GM12873 (cell line): ENCODE measurements at regions not wholly inside any gene's neighbourhood (a gene's known extent, or its start where the extent isn't known, plus 50 kb on each side); places are given as distances from the start of the nearest gene placed in this dataset.

ENCODE experiments used
- TF ChIP-seq, protein P1 (sequence below): IDR thresholded peaks from 2 replicates; pipeline ENCODE4 v1.5.1; 2012; ENCODE audit warnings: low read depth, mild to moderate bottlenecking, moderate library complexity, low read length, control low read depth; ENCODE audit not compliant: insufficient read depth; ENCODE audit errors: missing control alignments

DNA sequence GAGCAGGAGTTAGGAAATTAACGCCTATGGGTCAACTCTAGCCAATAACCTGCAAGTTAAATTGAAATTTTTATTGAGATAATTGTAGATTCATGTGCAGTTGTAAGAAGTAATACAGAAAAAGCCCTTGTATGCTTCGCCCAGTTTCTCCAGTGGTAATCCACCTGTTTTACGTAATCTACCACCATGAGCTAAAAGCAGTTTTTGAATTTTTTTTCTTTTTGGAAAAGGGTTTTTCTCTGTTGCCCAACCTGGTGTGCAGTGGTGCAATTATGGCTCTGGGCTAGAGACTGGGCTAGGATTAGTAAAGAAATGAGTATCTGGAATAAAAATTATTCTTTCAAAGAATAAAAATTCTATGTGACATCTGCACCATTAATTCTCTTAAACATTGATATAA is 116.2 kb downstream of the ZFP64 start:
- TF ChIP-seq, protein P1, sequence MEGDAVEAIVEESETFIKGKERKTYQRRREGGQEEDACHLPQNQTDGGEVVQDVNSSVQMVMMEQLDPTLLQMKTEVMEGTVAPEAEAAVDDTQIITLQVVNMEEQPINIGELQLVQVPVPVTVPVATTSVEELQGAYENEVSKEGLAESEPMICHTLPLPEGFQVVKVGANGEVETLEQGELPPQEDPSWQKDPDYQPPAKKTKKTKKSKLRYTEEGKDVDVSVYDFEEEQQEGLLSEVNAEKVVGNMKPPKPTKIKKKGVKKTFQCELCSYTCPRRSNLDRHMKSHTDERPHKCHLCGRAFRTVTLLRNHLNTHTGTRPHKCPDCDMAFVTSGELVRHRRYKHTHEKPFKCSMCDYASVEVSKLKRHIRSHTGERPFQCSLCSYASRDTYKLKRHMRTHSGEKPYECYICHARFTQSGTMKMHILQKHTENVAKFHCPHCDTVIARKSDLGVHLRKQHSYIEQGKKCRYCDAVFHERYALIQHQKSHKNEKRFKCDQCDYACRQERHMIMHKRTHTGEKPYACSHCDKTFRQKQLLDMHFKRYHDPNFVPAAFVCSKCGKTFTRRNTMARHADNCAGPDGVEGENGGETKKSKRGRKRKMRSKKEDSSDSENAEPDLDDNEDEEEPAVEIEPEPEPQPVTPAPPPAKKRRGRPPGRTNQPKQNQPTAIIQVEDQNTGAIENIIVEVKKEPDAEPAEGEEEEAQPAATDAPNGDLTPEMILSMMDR = no peak

DNA sequence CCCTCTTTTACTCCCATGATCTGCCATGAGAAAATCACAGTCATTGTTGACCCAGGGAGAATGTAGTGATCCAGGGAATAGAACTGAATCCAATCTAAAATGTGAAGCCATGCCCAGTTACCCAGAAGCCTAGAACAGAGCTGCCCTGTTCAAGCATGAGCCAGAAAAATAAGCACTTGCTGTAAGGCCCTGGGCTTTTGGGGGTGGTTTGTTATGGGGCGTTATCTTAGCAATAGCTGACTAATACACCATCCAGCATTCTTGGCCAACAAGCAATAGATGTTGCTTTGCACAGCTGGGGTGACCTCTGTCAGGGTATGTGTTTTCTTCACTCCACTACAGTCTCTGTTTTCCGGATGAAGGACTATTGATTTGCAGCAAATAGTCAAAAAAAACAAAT is 120.4 kb downstream of the ZFP64 start:
- TF ChIP-seq, protein P1 = no peak

DNA sequence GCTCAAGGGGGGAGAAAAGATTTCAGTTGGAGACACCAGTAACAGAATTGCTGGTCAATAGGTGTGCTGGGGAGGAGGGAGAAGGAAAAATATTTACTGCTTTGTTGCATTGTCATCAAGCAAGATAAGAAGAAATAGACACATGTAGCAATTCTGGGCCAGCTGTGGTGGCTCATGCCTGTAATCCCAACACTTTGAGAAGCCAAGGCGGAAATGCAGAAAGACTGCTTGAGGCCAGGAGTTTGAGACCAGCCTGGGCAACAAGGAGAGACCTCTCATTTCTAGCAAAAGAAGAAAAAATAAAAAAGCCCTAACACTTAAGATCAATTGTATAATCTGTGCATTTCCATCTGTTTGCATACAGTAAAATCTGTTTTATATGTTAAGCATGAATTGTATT is 126.6 kb downstream of the ZFP64 start:
- TF ChIP-seq, protein P1 = no peak

DNA sequence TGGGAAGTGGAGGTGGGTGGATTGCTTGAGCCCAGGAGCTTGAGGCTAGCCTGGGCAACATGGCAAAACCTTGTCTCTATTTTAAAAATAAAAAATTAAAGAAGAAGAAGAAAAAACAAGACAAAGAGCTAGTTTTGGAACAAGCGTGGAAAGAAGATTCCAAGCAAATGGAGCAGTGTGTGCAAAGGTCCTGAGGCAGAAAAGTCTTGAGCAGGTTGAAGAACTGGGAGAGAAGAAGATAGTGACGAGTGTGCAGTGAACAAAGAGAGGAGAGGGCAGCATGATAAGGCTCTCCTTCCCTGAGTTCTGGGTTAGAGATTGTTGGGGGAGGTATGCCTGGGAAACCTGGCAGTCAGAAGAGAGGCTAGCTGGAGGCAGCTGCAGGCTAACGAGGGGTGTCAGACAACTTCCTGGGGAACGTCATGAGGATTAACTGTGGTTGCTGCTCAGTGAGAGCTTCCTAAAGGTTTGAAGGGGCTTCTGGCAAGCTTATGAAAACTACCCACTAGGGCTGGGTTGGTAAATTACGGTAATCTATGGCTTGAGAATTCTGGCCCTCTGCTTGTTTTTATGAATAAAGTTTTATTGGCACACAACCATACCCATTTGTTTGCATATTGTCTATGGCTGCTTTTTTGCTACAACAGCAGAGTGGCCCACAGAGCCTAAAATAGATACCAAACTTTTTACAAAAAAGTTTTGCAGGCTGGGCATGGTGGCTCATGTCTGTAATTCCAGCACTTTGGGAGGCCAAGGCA is 128.9 kb downstream of the ZFP64 start:
- TF ChIP-seq, protein P1 = no peak

DNA sequence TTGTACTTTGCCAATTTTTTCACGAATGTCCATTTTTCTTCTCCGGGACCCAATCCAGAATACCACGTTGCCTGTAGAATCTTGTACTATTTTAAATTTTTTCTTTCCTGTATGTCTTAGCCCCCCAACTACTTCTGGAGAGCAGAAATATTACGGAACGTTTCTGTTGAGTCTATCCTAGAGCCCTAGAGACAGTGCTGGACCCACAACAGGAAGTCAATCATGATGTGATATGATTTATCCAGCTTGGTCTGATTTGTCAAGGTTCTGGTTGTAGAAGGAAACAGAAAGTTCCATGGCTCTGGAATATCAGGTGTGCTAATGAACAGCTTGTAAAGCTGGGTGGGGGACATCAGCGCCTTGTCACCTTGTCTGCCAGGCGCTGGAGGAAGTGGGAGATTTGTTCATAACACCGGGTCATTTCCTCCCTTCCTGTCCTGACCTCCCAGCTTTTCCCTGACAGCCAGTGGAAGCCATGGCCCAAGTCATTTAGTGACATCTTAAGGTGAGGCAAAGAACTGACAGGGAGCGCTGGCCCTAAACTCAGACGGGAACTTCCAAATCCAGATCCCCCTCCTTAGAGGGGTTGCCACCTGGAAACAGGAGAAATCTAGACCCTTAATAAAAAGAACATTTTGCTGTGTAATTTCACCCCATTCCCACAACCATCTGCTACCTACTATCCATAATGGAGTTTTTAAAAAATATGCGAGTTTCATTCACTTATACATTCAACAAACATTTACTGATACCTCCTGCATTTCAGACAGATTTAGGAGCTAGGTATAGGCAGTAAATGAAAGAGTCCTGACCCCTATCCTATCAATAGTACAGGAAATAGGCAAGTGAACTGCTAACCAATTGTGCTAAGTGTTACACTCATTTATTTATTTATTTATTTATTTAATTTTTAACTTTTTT is 130.5 kb downstream of the ZFP64 start:
- TF ChIP-seq, protein P1 = no peak

DNA sequence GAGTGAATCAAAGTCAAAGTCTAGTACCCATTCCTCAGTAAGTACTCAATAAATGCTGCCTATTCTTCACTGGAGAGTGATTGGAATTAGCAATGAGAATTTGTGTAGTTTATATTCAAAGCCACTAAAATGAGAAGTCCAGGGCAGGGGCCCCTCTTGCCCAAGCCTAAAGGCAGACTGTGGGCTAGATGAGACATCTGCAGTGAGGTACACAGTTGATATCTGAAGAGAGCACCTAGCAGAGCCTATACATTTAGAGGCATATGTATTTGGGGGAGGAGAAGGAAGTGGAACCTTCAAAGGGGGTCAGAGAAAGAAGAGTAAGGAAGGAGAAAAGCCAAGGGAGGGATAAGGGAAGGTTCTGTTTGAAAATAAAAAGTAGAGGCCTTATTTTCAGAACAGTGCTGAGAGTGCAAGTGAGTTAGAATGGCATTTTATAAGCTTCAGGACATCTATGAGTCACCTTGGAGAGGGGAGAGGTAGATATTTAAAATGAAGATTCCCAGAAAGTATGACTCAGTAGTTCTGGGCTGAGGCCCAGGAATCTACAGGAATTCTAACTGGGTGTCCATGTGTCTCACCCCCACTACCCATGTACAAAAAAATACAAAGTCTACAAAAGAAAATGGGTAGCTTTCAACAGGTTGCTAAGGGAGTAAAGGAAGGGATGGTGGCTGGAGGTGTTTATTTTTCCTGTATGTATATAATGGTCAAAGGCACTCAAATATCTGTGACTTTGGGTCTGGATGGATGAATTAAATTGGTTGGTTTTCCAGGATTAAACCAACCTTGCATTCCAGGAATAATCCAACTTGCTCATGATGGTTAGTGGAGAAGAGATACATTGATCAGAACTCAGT is 135.1 kb downstream of the ZFP64 start:
- TF ChIP-seq, protein P1 = no peak
